ENCODE measurements at regions not wholly inside any gene's neighbourhood (a gene's known extent, or its start where the extent isn't known, plus 50 kb on each side); places are given as distances from the start of the nearest gene placed in this dataset.

DNA sequence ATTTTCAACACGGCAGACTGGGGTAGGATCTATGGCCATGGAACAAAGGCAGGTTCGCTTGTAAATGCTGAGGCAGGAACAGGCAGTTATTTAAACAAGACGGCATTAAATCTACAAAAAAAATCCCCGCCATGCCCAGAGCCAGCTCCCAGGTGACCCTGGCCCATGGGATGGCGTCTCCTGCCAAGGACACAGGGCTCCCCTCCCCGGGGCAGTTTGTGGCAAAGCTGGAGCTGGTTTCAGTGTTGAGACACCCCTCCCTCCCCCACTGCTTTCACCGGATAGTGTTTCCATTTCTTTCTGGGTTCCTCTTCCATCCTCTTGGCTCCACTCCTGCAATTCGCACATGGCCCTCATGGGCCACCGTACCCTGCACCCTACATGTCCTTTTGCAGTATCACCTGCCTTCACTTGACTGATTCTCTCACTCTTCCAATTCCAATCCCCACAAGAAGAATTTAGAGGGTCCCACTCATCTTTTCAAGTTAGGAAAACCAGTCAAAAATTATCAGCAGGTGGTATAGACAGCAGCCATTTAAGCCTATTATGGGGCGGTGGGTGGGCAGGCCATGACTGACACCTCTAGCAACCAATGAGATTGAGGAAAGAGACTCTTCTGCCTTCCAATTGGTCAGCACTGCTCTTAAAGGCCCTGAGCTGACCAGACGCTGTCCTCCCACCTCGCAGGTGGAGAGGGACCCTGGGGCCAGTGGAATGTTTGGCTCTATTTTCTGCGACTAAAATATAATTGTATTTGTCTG lies 52.0 kb downstream of the OLIG1 start:
- 70 to 79% methylated on average over 13 of the region's 13 CpGs for WGBS, 2 donors
- no peak for FAIRE-seq
- Histone ChIP-seq H3K36me3 (no peaks in the 10 kb centered on the region), H3K4me1 (no peaks in the 10 kb centered on the region), H3K9me3 (no peaks in the 10 kb centered on the region), H3K27ac (no peak overlapping the region), H3K4me3 (no peak overlapping the region), H3K27me3 (peaks cover 0 to under 1% (median 0%) of the 10 kb centered on the region in 4 donors)
- TF ChIP-seq, protein P1, sequence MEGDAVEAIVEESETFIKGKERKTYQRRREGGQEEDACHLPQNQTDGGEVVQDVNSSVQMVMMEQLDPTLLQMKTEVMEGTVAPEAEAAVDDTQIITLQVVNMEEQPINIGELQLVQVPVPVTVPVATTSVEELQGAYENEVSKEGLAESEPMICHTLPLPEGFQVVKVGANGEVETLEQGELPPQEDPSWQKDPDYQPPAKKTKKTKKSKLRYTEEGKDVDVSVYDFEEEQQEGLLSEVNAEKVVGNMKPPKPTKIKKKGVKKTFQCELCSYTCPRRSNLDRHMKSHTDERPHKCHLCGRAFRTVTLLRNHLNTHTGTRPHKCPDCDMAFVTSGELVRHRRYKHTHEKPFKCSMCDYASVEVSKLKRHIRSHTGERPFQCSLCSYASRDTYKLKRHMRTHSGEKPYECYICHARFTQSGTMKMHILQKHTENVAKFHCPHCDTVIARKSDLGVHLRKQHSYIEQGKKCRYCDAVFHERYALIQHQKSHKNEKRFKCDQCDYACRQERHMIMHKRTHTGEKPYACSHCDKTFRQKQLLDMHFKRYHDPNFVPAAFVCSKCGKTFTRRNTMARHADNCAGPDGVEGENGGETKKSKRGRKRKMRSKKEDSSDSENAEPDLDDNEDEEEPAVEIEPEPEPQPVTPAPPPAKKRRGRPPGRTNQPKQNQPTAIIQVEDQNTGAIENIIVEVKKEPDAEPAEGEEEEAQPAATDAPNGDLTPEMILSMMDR (IDR thresholded peaks at IDR 0.05), result no peak
- intact Hi-C loops (cut with DNase I), result loop anchor here in 1 of 3 donors (10.0 kb wide), 1 partner anchor 177 kb away; no protein-coding TSS in a partner anchor
- no peak for DNase-seq
- no peak for ATAC-seq

DNA sequence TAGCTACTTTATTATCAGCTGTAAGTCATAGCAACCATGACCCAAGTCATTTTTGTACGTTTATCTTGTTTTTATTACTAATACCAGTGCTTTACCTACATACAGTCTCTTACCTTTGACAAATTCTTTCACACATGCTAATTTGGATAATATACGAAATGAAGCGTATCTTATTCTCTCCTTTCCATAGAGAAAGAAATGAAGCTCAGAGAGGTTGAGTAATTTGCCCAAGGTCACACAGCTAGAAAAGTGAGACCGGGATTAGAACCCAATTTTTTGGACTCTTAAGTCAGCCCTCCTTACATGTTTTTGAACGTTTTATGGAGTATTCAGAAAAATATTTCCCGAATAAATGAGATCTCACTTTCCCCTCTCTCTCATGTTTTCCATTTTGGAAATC lies 52.6 kb downstream of the OLIG1 start:
- TF ChIP-seq, protein P1 (IDR thresholded peaks at IDR 0.05), result no peak

DNA sequence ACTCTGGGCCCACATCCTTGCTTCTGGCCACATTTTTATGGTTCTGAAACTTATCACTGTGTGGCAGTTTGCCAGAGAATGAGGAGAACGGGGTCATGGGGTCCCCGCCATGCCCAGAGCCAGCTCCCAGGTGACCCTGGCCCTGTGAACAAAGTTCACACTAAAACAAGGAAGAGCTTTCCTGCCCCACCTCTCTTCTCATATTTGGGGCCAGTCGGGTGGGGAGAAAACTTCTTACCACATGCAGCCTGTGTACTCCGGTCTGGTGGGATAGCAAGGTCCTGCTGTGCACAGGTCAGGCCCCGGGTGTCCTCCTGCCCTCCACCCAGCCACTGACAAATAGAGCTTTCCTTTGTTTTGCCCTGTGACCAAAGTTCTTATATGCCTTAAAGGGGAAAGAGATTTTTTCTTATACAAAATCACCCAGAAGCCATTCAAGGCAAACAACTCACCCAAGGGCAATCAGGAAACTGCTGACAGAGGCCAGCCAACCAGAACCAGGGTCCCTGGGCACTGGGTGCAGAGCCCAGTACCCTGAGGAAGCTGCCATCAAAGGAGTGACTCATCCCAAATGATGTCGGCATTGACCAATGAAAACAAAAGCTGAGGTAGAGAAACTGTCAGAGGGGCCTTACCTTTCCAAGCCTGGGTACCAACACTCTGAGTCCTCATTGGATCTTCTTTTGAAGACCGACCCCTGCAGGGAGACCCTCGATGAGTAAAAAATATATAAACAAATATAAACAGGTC lies 53.6 kb downstream of the OLIG1 start:
- TF ChIP-seq, protein P1 (IDR thresholded peaks at IDR 0.05), result no peak
- FAIRE-seq (no peak), ATAC-seq (no peak), DNase-seq (no peak)
- Histone ChIP-seq H3K4me3 (no peak overlapping the region), H3K4me1 (no peaks in the 10 kb centered on the region), H3K27me3 (peaks cover 0 to 5% (median 0%) of the 10 kb centered on the region in 4 donors), H3K27ac (no peak overlapping the region), H3K9me3 (no peaks in the 10 kb centered on the region), H3K36me3 (no peaks in the 10 kb centered on the region)
- intact Hi-C loops (cut with DNase I), result loop anchor here in 1 of 3 donors (10.0 kb wide), 1 partner anchor 179 kb away; no protein-coding TSS in a partner anchor
- WGBS, 2 donors, result 55% methylated on average over 8 of the region's 8 CpGs

More for the DNA sequence above, 52.6 kb downstream of the OLIG1 start:
- 70 to 84% methylated on average over 6 of the region's 6 CpGs for WGBS, 2 donors
- FAIRE-seq (no peak), DNase-seq (no peak), ATAC-seq (no peak)
- no peaks in the 10 kb centered on the region for H3K36me3 ChIP-seq
- H3K4me3 ChIP-seq, result no peak overlapping the region
- H3K27me3 ChIP-seq, result peaks cover 0 to 5% (median 0%) of the 10 kb centered on the region in 4 donors
- no peaks in the 10 kb centered on the region for H3K9me3 ChIP-seq
- no peak overlapping the region for H3K27ac ChIP-seq
- H3K4me1 ChIP-seq, result no peaks in the 10 kb centered on the region
- intact Hi-C loops (cut with DNase I), result loop anchor here in 1 of 3 donors (10.0 kb wide), 1 partner anchor 178 kb away; no protein-coding TSS in a partner anchor

DNA sequence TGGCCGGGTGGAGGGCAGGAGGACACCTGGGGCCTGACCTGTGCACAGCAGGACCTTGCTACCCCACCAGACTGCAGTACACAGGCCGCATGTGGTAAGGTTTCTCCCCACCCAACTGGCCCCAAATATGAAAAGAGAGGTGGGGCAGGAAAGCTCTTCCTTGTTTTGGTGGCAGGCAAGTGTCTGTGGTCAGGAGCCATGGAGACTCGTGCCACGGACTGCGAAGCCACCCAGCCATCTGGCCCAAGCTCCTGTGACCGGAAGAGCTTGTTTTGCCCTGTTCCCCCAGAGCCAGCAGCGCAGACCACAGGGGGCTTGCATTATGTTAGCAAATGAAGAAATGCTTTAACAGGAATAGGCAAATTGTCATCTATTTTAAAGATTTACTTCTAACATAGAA lies 54.9 kb downstream of the OLIG1 start:
- Histone ChIP-seq H3K4me3 (no peak overlapping the region), H3K27ac (no peak overlapping the region), H3K4me1 (no peaks in the 10 kb centered on the region), H3K9me3 (no peaks in the 10 kb centered on the region), H3K27me3 (peaks cover 0 to 5% (median 0%) of the 10 kb centered on the region in 4 donors), H3K36me3 (no peaks in the 10 kb centered on the region)
- intact Hi-C loops (cut with DNase I), result loop anchor here in 1 of 3 donors (10.0 kb wide), 1 partner anchor 180 kb away; no protein-coding TSS in a partner anchor
- WGBS, 2 donors, result 75 to 84% methylated on average over 7 of the region's 7 CpGs
- DNase-seq (no peak), FAIRE-seq (no peak), ATAC-seq (no peak)
- TF ChIP-seq, protein P1 (IDR thresholded peaks at IDR 0.05), result no peak

All from pancreas (tissue), 10 donors.